ENCODE measurements at regions not wholly inside any gene's neighbourhood (a gene's known extent, or its start where the extent isn't known, plus 50 kb on each side); places are given as distances from the start of the nearest gene placed in this dataset.

DNA sequence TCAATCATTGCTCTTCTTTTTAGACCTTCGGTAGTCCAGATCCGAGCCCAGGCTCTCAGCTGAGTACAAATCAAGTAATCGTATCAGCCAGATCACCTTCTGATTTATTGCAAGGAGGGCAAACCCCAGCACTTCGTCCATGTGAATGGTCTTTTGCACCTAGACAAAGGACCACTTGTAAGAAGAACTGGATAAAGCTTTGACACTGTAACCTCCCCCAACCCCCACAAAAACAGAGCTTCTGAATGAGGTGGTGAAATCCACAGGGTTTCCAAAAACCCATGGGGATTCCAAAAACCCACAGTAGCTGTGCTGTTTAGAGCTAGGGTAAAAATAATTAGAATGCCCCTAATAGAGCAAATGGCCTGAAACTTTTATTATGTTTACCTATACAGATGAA, 148.8 kb upstream of the ODAD2 start:
- H3K27me3 Mint-ChIP-seq (ENCODE audit: low read depth), result no peaks in the 10 kb centered on the region
- DNase-seq (no peak), ATAC-seq (replicated peaks in 1 of 2) (no peak)
- H3K27ac Mint-ChIP-seq, result no peak overlapping the region
- no peak overlapping the region for H3K4me3 Mint-ChIP-seq
- no peaks in the 10 kb centered on the region for H3K4me1 Mint-ChIP-seq (ENCODE audit: low read depth)
- H3K9me3 Mint-ChIP-seq, result no peaks in the 10 kb centered on the region
- H3K36me3 Mint-ChIP-seq (ENCODE audit: insufficient read depth in 2 of 2), result peaks cover 0 to 6% of the 10 kb centered on the region in 2 donors

- DNase-seq, result no peak
- no peak for ATAC-seq (replicated peaks in 1 of 2)
- Mint-ChIP-seq H3K27me3 (ENCODE audit: low read depth) (no peaks in the 10 kb centered on the region), H3K4me3 (no peak overlapping the region), H3K27ac (no peak overlapping the region), H3K4me1 (ENCODE audit: low read depth) (no peaks in the 10 kb centered on the region), H3K36me3 (ENCODE audit: insufficient read depth in 2 of 2) (peaks cover 8 to 26% of the 10 kb centered on the region in 2 donors), H3K9me3 (peaks cover 7 to 8% of the 10 kb centered on the region in 2 donors)
Measured at GRCh38 chr10:28139138-28139537, 140.3 kb upstream of the ODAD2 start.

DNA sequence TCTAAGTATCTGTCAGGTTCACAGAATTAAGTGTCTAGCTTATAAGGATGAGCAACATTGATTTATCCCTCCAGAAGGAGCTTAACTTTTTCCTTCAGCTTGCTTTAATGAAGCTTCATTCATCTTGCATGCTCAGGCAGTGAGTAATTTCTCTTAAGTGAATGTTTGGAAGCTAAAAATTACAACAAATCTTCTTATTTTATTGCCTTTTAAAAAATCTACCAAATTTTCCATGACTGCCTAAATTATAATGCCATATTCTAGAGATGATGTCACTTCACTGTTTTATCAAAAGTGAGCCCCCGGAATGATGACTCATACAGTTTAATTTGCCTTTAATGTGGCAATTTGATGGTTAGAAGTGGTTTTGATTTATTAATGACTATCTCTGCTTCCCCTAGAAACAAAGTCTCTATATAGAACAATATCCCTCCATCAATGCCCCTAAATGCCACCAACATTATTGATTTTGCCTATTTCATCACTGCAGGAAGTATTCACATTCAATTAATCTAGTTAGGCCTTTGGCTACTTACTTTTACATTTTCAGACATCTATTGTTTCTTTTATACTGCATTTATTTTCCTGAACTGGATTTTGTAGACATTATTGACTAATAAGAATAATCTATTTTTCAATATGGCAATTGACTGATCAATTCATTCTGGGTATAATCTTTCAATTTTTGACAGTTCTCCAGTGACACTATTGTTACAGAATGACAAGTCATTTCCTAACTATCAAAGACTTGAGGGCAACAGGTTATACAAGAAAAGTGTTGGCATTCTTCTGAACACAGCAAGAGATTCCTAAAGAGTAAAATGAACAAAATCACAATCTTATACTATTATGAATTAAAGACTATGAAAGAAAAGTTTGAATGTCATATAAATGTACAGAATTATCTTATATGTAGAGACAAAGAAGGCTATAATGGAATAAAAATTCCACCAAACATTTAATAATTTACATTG, 139.3 kb upstream of the ODAD2 start:
- Mint-ChIP-seq H3K27ac (no peak overlapping the region), H3K36me3 (ENCODE audit: insufficient read depth in 2 of 2) (peaks cover 9 to 28% of the 10 kb centered on the region in 2 donors), H3K4me1 (ENCODE audit: low read depth) (no peaks in the 10 kb centered on the region), H3K27me3 (ENCODE audit: low read depth) (no peaks in the 10 kb centered on the region), H3K4me3 (no peak overlapping the region), H3K9me3 (peaks cover 7 to 8% of the 10 kb centered on the region in 2 donors)
- DNase-seq, result no peak
- ATAC-seq (replicated peaks in 1 of 2), result no peak

DNA sequence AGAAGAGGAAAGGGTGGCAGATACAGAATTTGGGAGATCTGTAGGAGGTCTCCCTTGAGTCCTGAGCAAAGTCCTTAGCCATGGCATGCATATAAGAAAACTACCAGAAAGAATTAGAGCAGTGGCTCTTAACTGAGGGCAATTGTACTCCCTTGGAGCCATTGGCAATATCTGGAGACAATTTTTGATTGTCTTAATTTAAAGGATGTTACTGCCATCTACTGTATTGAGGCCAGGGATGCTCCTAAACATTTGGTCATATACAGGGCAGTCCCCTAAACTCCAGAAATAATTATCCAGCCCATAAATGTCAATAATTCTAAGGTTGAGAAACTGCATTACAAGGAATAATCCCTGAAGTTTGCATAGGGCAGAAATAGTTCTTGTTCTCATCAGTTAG, 136.4 kb upstream of the ODAD2 start:
- ATAC-seq (replicated peaks in 1 of 2), result no peak
- H3K27ac Mint-ChIP-seq, result no peak overlapping the region
- peaks cover 7 to 8% of the 10 kb centered on the region in 2 donors for H3K9me3 Mint-ChIP-seq
- H3K36me3 Mint-ChIP-seq (ENCODE audit: insufficient read depth in 2 of 2), result peaks cover 10 to 31% of the 10 kb centered on the region in 2 donors
- no peaks in the 10 kb centered on the region for H3K4me1 Mint-ChIP-seq (ENCODE audit: low read depth)
- DNase-seq, result no peak
- no peaks in the 10 kb centered on the region for H3K27me3 Mint-ChIP-seq (ENCODE audit: low read depth)
- H3K4me3 Mint-ChIP-seq, result no peak overlapping the region

DNA sequence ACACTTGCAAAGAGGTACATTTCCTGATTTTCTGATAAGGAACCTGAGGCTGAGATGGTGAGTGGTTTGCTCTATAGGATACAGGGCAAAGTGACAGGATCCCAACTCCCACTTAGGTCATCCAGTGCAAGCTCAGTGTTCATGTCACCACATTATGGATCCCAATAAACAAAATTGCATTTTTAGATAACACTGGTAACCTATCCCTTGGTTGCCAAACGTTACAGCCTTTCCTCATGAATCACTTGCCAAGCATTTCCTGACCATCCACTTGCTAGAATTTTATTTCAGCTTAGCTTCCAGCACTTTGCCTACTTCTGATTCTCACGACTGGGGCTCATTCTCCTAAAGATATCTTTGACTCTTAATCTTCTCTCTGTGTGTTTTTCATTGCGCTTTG, 131.4 kb upstream of the ODAD2 start:
- ATAC-seq (replicated peaks in 1 of 2) (no peak), DNase-seq (no peak)
- H3K9me3 Mint-ChIP-seq, result peaks cover 4 to 9% of the 10 kb centered on the region in 2 donors
- H3K27me3 Mint-ChIP-seq (ENCODE audit: low read depth), result no peaks in the 10 kb centered on the region
- H3K36me3 Mint-ChIP-seq (ENCODE audit: insufficient read depth in 2 of 2), result peaks cover 10 to 14% of the 10 kb centered on the region in 2 donors
- H3K4me3 Mint-ChIP-seq, result no peak overlapping the region
- H3K27ac Mint-ChIP-seq, result no peak overlapping the region
- peaks cover 6% of the 10 kb centered on the region for H3K4me1 Mint-ChIP-seq (ENCODE audit: low read depth)

DNA sequence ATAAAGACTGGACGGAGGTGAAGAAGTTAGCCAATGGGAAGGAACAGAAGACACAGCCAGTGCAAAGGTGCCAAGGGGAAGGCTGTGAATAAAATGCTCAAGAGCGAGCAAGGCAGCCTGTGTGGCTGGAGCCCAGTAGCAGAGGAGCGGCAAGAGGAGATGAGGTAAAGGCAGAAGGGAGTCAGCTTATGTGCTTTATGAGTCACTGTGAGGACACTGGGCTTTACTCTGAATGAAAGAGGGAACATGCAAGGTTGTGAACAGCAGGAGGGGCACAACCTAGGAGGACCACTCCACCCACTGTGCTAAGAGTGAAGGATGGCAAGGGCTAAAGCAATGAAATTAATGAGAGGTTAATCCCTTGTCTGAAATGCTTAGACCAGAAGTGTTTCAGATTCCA, 129.0 kb upstream of the ODAD2 start:
- no peak for ATAC-seq (replicated peaks in 1 of 2)
- Mint-ChIP-seq H3K4me1 (ENCODE audit: low read depth) (peaks cover 6% of the 10 kb centered on the region), H3K27ac (no peak overlapping the region), H3K27me3 (ENCODE audit: low read depth) (no peaks in the 10 kb centered on the region), H3K4me3 (no peak overlapping the region), H3K9me3 (peaks cover 4 to 6% of the 10 kb centered on the region in 2 donors), H3K36me3 (ENCODE audit: insufficient read depth in 2 of 2) (peaks cover 7 to 15% of the 10 kb centered on the region in 2 donors)
- DNase-seq, result no peak

DNA sequence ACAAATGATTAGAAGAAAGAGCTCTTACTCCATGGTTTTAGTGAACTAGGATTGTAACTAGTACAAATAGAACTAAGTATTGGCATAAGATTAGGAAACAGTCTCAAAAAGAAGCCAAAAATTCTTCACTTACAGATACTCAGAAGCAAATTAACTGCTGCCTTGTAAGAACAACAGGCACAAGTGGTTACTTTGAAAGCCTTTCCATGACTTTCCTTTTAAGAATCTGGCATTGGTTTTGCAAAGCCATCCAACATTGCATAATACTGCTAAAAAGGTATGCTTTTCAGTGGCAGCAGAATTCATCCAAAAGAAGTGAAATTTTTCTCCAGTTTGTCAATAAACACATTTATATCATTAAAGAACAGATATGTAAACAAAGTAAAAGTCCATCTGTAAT, 126.8 kb upstream of the ODAD2 start:
- Mint-ChIP-seq H3K9me3 (peaks cover 4 to 6% of the 10 kb centered on the region in 2 donors), H3K27me3 (ENCODE audit: low read depth) (no peaks in the 10 kb centered on the region), H3K36me3 (ENCODE audit: insufficient read depth in 2 of 2) (peaks cover 7 to 15% of the 10 kb centered on the region in 2 donors), H3K4me1 (ENCODE audit: low read depth) (peaks cover 6% of the 10 kb centered on the region), H3K27ac (no peak overlapping the region), H3K4me3 (no peak overlapping the region)
- ATAC-seq (replicated peaks in 1 of 2) (no peak), DNase-seq (no peak)

- Mint-ChIP-seq H3K36me3 (ENCODE audit: insufficient read depth in 2 of 2) (peaks cover 2 to 10% of the 10 kb centered on the region in 2 donors), H3K27ac (no peak overlapping the region), H3K4me3 (no peak overlapping the region), H3K27me3 (ENCODE audit: low read depth) (no peaks in the 10 kb centered on the region), H3K4me1 (ENCODE audit: low read depth) (peaks cover 21% of the 10 kb centered on the region), H3K9me3 (no peaks in the 10 kb centered on the region)
- ATAC-seq (replicated peaks in 1 of 2) (no peak), DNase-seq (no peak)
Measured at GRCh38 chr10:28120795-28121194, 121.9 kb upstream of the ODAD2 start.

DNA sequence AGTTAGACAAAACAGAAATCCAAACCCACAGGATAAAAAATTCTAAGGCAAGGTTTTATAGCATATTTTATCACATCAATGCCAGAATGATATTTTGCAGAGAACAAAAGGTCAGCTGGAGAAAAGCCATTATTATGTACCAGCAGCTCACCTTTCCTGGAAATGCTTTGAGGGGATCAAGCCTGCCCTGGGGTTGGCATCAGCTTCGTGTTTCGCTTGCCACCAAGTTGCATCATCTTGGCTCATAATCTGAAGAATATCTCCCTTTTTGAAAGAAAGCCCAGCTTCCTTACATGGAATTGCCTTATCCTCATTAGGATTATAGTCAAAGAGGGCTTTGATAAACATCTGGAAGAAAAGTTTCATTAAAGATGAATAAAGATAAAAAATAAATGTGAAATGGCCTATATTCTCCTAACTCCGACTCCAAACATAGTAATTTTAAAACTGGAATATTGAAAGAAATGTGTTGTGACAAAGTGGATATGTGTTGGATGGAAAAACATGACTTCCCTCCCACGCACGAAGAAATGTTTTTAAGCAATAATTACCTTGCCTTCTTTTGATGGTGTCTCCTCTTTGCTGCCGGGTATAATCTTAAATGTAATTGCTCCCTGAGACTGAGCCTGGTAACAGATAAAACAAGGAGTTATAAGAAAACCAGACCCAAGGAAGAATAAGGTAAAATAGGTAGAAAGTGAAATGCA, 121.3 kb upstream of the ODAD2 start:
- DNase-seq (no peak), ATAC-seq (replicated peaks in 1 of 2) (no peak)
- Mint-ChIP-seq H3K27me3 (ENCODE audit: low read depth) (no peaks in the 10 kb centered on the region), H3K9me3 (no peaks in the 10 kb centered on the region), H3K27ac (no peak overlapping the region), H3K4me1 (ENCODE audit: low read depth) (peaks cover 21% of the 10 kb centered on the region), H3K36me3 (ENCODE audit: insufficient read depth in 2 of 2) (peaks cover 2 to 10% of the 10 kb centered on the region in 2 donors), H3K4me3 (no peak overlapping the region)

DNA sequence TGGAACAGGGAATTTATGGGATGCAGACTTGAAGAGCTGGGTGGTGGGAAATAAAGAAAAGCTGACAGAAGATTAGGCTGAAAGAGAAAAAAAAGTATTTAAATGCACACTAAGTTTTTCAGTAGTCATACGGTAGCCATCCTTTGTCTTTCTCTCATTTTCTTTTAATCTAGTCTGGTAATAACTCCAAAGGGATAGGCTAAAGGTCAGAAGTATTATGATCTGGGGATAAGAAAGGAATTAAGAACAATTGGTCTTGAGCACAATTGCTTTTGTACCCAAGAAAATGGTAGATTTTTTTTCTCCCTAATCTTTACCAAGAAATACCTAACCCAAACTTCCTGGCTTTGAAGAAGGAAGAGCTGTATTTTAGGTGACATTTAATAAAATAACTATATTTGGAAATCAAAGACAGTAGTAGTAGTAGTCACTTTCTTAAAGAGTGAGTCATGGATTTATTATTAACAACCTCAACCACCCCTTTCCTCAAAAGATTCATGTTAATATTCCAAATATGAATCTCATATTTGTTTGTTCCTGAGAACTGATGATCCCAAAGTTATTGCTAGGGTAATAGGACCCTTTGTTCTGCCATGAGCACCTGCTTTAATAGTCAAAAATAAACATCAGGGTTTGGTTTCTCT, 120.2 kb upstream of the ODAD2 start:
- ATAC-seq (replicated peaks in 1 of 2) (no peak), DNase-seq (no peak)
- no peak overlapping the region for H3K27ac Mint-ChIP-seq
- H3K27me3 Mint-ChIP-seq (ENCODE audit: low read depth), result no peaks in the 10 kb centered on the region
- peaks cover 2 to 10% of the 10 kb centered on the region in 2 donors for H3K36me3 Mint-ChIP-seq (ENCODE audit: insufficient read depth in 2 of 2)
- H3K4me3 Mint-ChIP-seq, result no peak overlapping the region
- H3K9me3 Mint-ChIP-seq, result no peaks in the 10 kb centered on the region
- H3K4me1 Mint-ChIP-seq (ENCODE audit: low read depth), result peaks cover 21% of the 10 kb centered on the region

GRCh38 chr10:28113202-28113601, 114.3 kb upstream of the ODAD2 start:
- no peak for DNase-seq
- Mint-ChIP-seq H3K27me3 (ENCODE audit: low read depth) (no peaks in the 10 kb centered on the region), H3K36me3 (ENCODE audit: insufficient read depth in 2 of 2) (no peaks in the 10 kb centered on the region), H3K9me3 (no peaks in the 10 kb centered on the region), H3K4me1 (ENCODE audit: low read depth) (no peaks in the 10 kb centered on the region), H3K4me3 (no peak overlapping the region), H3K27ac (no peak overlapping the region)
- no peak for ATAC-seq (replicated peaks in 1 of 2)

DNA sequence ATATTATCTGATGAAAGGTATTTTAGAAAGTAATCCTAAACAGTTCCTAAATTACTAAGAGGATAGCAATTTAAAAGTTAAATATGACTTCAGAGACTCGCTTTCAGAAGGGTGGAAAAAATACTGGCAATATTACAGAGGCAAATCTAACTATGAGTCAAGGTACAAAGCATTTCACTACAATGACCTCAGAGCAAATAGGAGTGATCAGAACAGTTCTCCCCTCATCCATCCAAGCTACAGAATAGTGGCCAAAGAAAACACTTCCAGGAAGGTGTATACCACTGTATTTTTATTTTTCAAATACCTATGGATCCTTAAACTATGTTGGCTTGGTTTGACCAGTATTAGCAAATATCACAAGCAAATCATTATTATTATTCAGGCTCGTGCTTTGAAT, 112.8 kb upstream of the ODAD2 start:
- ATAC-seq (replicated peaks in 1 of 2), result no peak
- no peaks in the 10 kb centered on the region for H3K4me1 Mint-ChIP-seq (ENCODE audit: low read depth)
- H3K9me3 Mint-ChIP-seq, result no peaks in the 10 kb centered on the region
- no peaks in the 10 kb centered on the region for H3K36me3 Mint-ChIP-seq (ENCODE audit: insufficient read depth in 2 of 2)
- no peak overlapping the region for H3K4me3 Mint-ChIP-seq
- DNase-seq, result no peak
- no peak overlapping the region for H3K27ac Mint-ChIP-seq
- H3K27me3 Mint-ChIP-seq (ENCODE audit: low read depth), result no peaks in the 10 kb centered on the region

DNA sequence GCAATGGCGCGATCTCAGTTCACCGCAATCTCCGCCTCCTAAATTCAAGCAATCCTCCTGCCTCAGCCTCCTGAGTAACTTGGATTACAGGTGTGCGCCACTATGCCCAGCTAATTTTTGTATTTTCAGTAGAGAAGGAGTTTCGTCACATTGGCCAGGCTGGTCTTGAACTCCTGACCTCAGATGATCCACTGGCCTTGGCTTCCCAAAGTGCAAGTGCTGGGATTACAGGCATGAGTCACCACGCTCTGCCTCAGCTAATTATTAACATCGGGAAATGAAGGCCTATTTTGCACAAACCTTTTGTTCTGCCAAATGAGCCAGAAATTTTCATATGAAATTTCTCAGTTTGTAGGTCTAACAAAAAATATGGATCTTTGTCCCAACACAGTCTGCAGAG, 106.7 kb upstream of the ODAD2 start:
- ATAC-seq (replicated peaks in 1 of 2) (no peak), DNase-seq (no peak)
- Mint-ChIP-seq H3K4me1 (ENCODE audit: low read depth) (no peaks in the 10 kb centered on the region), H3K27ac (no peak overlapping the region), H3K4me3 (no peak overlapping the region), H3K27me3 (ENCODE audit: low read depth) (no peaks in the 10 kb centered on the region), H3K36me3 (ENCODE audit: insufficient read depth in 2 of 2) (peaks cover 0 to 2% of the 10 kb centered on the region in 2 donors), H3K9me3 (peaks cover 0 to 2% of the 10 kb centered on the region in 2 donors)
